OCI-LY1 (cell line): ENCODE measurements at regions not wholly inside any gene's neighbourhood (a gene's known extent, or its start where the extent isn't known, plus 50 kb on each side); places are given as distances from the start of the nearest gene placed in this dataset.

Experiments used
- CTCF ChIP-seq: fragments of 200-600 bp; sonication (generic), shearing (Covaris generic); IDR thresholded peaks from 2 replicates; pipeline ENCODE4 v1.5.1; 2017; ENCODE audit warnings: mild to moderate bottlenecking, antibody characterized with exemption, low read length, moderate library complexity, mixed read lengths
- EZH2 ChIP-seq: fragments of 200-600 bp; sonication (generic), shearing (Covaris generic); IDR thresholded peaks from 2 replicates; pipeline ENCODE4 v1.8.0; 2017; ENCODE audit warnings: borderline replicate concordance, mixed run types, mild to moderate bottlenecking, antibody characterized with exemption, low read length, moderate library complexity, mixed read lengths

DNA sequence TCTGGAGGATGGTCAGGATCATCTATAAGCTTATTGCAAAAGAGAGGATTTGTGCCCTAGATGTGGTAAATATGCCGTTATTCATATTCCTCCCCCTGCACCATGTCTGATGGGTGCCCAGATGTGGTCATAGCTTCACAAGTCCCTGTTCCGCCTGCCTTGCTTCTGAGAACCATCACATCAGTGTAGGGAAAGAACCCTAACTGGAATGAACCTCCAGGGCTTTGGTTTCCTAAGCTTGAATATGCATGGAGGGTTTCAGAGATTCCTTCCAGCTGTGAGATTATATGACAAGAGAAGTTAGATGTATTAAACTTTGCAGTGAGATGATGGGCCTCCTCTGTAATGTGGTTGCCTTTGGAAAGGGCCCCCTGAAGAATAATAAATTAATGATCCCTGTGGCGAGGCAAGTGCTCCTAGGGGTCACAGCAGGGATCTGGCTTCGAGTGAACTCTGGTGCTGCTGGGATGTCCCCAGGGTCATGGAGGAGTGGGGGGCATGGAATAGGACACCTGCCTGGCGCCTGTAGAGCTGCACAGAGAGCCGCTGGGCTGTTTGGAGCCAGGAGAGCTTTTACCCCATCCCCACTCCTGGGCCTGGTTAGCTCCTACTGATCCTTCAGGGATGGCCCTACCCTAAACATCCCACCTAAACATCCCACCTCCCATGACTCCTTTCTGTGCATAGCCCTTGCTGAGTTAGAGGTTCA is 56.0 kb upstream of the IRS2 start:
- TF ChIP-seq EZH2 (no peak), CTCF (no peak)
